ENCODE measurements at regions not wholly inside any gene's neighbourhood (a gene's known extent, or its start where the extent isn't known, plus 50 kb on each side); places are given as distances from the start of the nearest gene placed in this dataset.

GRCh38 chr15:95497634-95498033 is 832.9 kb upstream of the NR2F2 start:
- Histone ChIP-seq H3K36me3 (ENCODE audit: low read depth) (no peaks in the 10 kb centered on the region), H3K4me1 (ENCODE audit: insufficient read depth, poor library complexity, severe bottlenecking) (no peaks in the 10 kb centered on the region), H3K27me3 (ENCODE audit: insufficient read depth, poor library complexity, severe bottlenecking) (no peaks in the 10 kb centered on the region), H3K4me3 (ENCODE audit: severe bottlenecking) (no peak overlapping the region), H3K9me3 (ENCODE audit: severe bottlenecking) (no peaks in the 10 kb centered on the region), H3K27ac (ENCODE audit: poor library complexity, severe bottlenecking) (no peak overlapping the region)
- DNase-seq (ENCODE audit: low spot score), result no peak
- TF ChIP-seq, protein P1, sequence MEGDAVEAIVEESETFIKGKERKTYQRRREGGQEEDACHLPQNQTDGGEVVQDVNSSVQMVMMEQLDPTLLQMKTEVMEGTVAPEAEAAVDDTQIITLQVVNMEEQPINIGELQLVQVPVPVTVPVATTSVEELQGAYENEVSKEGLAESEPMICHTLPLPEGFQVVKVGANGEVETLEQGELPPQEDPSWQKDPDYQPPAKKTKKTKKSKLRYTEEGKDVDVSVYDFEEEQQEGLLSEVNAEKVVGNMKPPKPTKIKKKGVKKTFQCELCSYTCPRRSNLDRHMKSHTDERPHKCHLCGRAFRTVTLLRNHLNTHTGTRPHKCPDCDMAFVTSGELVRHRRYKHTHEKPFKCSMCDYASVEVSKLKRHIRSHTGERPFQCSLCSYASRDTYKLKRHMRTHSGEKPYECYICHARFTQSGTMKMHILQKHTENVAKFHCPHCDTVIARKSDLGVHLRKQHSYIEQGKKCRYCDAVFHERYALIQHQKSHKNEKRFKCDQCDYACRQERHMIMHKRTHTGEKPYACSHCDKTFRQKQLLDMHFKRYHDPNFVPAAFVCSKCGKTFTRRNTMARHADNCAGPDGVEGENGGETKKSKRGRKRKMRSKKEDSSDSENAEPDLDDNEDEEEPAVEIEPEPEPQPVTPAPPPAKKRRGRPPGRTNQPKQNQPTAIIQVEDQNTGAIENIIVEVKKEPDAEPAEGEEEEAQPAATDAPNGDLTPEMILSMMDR (IDR thresholded peaks at IDR 0.05; ENCODE audit: poor library complexity, severe bottlenecking), result no peak
- no peak for ATAC-seq (ENCODE audit: low read depth)

GRCh38 chr15:95498961-95499360 is 831.5 kb upstream of the NR2F2 start:
- no peaks in the 10 kb centered on the region for H3K4me1 ChIP-seq (ENCODE audit: insufficient read depth, poor library complexity, severe bottlenecking)
- H3K9me3 ChIP-seq (ENCODE audit: severe bottlenecking), result no peaks in the 10 kb centered on the region
- no peaks in the 10 kb centered on the region for H3K27me3 ChIP-seq (ENCODE audit: insufficient read depth, poor library complexity, severe bottlenecking)
- no peaks in the 10 kb centered on the region for H3K36me3 ChIP-seq (ENCODE audit: low read depth)
- no peak overlapping the region for H3K27ac ChIP-seq (ENCODE audit: poor library complexity, severe bottlenecking)
- no peak overlapping the region for H3K4me3 ChIP-seq (ENCODE audit: severe bottlenecking)
- TF ChIP-seq, protein P1 (IDR thresholded peaks at IDR 0.05; ENCODE audit: poor library complexity, severe bottlenecking), result no peak
- ATAC-seq (ENCODE audit: low read depth) (no peak), DNase-seq (ENCODE audit: low spot score) (no peak)

GRCh38 chr15:95499397-95499796 is 831.1 kb upstream of the NR2F2 start:
- no peak for ATAC-seq (ENCODE audit: low read depth)
- Histone ChIP-seq H3K9me3 (ENCODE audit: severe bottlenecking) (no peaks in the 10 kb centered on the region), H3K36me3 (ENCODE audit: low read depth) (no peaks in the 10 kb centered on the region)

DNA sequence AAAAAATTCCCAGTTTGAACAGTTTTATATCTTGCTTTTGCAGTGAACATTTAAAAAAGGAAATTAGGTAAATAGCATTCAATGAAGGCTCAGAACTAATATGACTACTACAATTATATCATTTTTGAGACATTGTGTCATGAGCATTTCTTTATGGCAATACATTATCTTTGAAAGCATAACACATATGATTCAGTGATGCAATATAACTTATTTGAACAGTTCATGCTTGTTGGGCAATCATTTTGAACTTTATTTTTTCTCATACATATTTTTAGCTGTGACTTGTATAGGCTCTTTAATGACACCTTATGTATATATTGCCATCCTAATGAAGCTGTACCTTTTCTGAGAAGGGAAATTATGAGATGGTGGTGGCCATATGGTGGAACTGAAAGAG is 828.6 kb upstream of the NR2F2 start:
- Histone ChIP-seq H3K27ac (ENCODE audit: poor library complexity, severe bottlenecking) (no peak overlapping the region), H3K4me3 (ENCODE audit: severe bottlenecking) (no peak overlapping the region), H3K9me3 (ENCODE audit: severe bottlenecking) (no peaks in the 10 kb centered on the region), H3K27me3 (ENCODE audit: insufficient read depth, poor library complexity, severe bottlenecking) (no peaks in the 10 kb centered on the region), H3K36me3 (ENCODE audit: low read depth) (no peaks in the 10 kb centered on the region), H3K4me1 (ENCODE audit: insufficient read depth, poor library complexity, severe bottlenecking) (no peaks in the 10 kb centered on the region)
- DNase-seq (ENCODE audit: low spot score) (no peak), ATAC-seq (ENCODE audit: low read depth) (peak; percentile 40; the same call in 1 of the 3 replicates)
- TF ChIP-seq, protein P1 (IDR thresholded peaks at IDR 0.05; ENCODE audit: poor library complexity, severe bottlenecking), result no peak

More at GRCh38 chr15:95499397-95499796, 831.1 kb upstream of the NR2F2 start:
- Histone ChIP-seq H3K4me3 (ENCODE audit: severe bottlenecking) (no peak overlapping the region), H3K27me3 (ENCODE audit: insufficient read depth, poor library complexity, severe bottlenecking) (no peaks in the 10 kb centered on the region), H3K4me1 (ENCODE audit: insufficient read depth, poor library complexity, severe bottlenecking) (no peaks in the 10 kb centered on the region), H3K27ac (ENCODE audit: poor library complexity, severe bottlenecking) (no peak overlapping the region)
- TF ChIP-seq, protein P1 (IDR thresholded peaks at IDR 0.05; ENCODE audit: poor library complexity, severe bottlenecking), result no peak
- DNase-seq (ENCODE audit: low spot score), result no peak

DNA sequence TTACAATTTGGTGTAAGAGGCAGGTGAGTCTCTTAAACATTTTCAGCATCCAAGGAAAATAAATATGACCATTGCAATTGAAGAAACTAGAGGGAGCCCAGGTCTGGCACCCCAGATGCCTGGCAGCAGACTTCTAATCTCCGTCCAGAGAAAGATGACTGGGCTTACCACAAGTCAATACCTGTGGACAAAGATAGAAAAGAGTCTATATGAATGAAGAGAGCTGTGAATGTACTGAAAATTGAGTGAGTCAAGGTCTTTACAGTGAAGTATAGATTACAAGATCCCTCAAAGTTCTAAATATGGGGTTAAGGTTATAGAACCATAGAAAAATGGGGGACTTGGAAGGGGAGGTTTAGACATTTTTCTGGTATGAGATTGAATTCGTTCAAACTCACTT is 827.4 kb upstream of the NR2F2 start:
- Histone ChIP-seq H3K36me3 (ENCODE audit: low read depth) (no peaks in the 10 kb centered on the region), H3K9me3 (ENCODE audit: severe bottlenecking) (no peaks in the 10 kb centered on the region), H3K27ac (ENCODE audit: poor library complexity, severe bottlenecking) (no peak overlapping the region), H3K27me3 (ENCODE audit: insufficient read depth, poor library complexity, severe bottlenecking) (no peaks in the 10 kb centered on the region), H3K4me1 (ENCODE audit: insufficient read depth, poor library complexity, severe bottlenecking) (no peaks in the 10 kb centered on the region), H3K4me3 (ENCODE audit: severe bottlenecking) (no peak overlapping the region)
- ATAC-seq (ENCODE audit: low read depth), result no peak
- no peak for DNase-seq (ENCODE audit: low spot score)
- TF ChIP-seq, protein P1 (IDR thresholded peaks at IDR 0.05; ENCODE audit: poor library complexity, severe bottlenecking), result no peak
